K562 (cell line): ENCODE measurements at regions not wholly inside any gene's neighbourhood (a gene's known extent, or its start where the extent isn't known, plus 50 kb on each side); places are given as distances from the start of the nearest gene placed in this dataset.

Source experiments
- ATAC-seq: fragments of 200-7000 bp; cut with Tn5 transposase; 3 replicates; pipeline ENCODE4 v1.9.1; 2020; ENCODE audit warnings: moderate library complexity
- BruUV-seq: library from RNA; stranded (reverse); fragments of 400-500 nt; replicated peaks from 2 replicates; lab custom pipeline; 2021; lab: Mats Ljungman, UMichigan
- CTCF ChIA-PET: fragments of 300-600 bp; formaldehyde crosslinking; extraction: SDS; loops from one replicate; lab custom pipeline; 2021; ENCODE audit warnings: low intra/inter-chr PET ratio; lab: Yijun Ruan, JAX
- POLR2A ChIA-PET: fragments of 300-600, 350-650 bp; sonication (Branson Sonifier 250); formaldehyde crosslinking; extraction: SDS; loops from one replicate; lab custom pipeline; 2021; ENCODE audit warnings: antibody characterized with exemption, inconsistent platforms; lab: Yijun Ruan, JAX
- DNase-seq, 4 experiments: peaks; one replicate each; pipeline versions ENCODE4 v3.0.0 to v3.0.0-alpha.2; 2011 to 2018; ENCODE audit warnings: low spot score in 3 of 4, mixed read lengths in 3 of 4; ENCODE audit errors: extremely low read depth in 1 of 4
- FAIRE-seq: peaks from 2 replicates; lab custom pipeline; 2011; peaks lifted over from hg19 to GRCh38; lab: Jason Lieb, UNC
- H2AFZ ChIP-seq: 2 replicates; pipeline ENCODE4 v1.6.0; 2011; ENCODE audit warnings: low read depth, low read length, control low read depth, inconsistent platforms
- H3K27ac ChIP-seq: fragments of 200-600 bp; 3 replicates; pipeline ENCODE4 v1.8.0; 2011; ENCODE audit warnings: low read depth, mild to moderate bottlenecking, control low read depth, inconsistent platforms, low read length, moderate library complexity, mixed read lengths; ENCODE audit errors: extremely low read depth
- H3K27me3 ChIP-seq, 2 experiments: fragments of 300-600 bp in 1 of 2; 2 replicates in 1 of 2; 3 replicates in 1 of 2; pipeline versions ENCODE4 v1.6.0 to v1.8.0; 2011; ENCODE audit warnings: inconsistent platforms in 2 of 2, low read length in 2 of 2, mild to moderate bottlenecking in 1 of 2, mixed read lengths in 1 of 2, moderate library complexity in 1 of 2; ENCODE audit not compliant: control insufficient read depth in 2 of 2, insufficient read depth in 2 of 2
- H3K36me3 ChIP-seq: fragments of 300-600 bp; 3 replicates; pipeline ENCODE4 v1.8.0; 2011; ENCODE audit warnings: mild to moderate bottlenecking, low read length, inconsistent platforms; ENCODE audit not compliant: control insufficient read depth, insufficient read depth
- H3K4me1 ChIP-seq, 2 experiments: fragments of 200-600 bp in 1 of 2; replicated peaks in 1 of 2; 2 replicates in 1 of 2; 3 replicates in 1 of 2; pipeline versions ENCODE4 v1.5.1 to v1.8.0; 2011; ENCODE audit warnings: inconsistent platforms in 2 of 2, low read length in 2 of 2, mild to moderate bottlenecking in 1 of 2, mixed read lengths in 1 of 2, moderate library complexity in 1 of 2; ENCODE audit not compliant: control insufficient read depth in 2 of 2, insufficient read depth in 2 of 2
- H3K4me2 ChIP-seq: 2 replicates; pipeline ENCODE4 v1.6.1; 2011; ENCODE audit warnings: low read length, control low read depth, inconsistent platforms, mixed read lengths; ENCODE audit not compliant: insufficient read depth
- H3K4me3 ChIP-seq: fragments of 200-600 bp; sonication (generic), shearing (Covaris generic); 2 replicates; pipeline ENCODE4 v1.5.1; 2016; ENCODE audit warnings: control low read depth, inconsistent platforms
- H3K79me2 ChIP-seq: fragments of 200-600 bp; 3 replicates; pipeline ENCODE4 v1.8.0; 2011; ENCODE audit warnings: low read length, inconsistent platforms; ENCODE audit not compliant: control insufficient read depth, insufficient read depth
- H3K9ac ChIP-seq, 2 experiments: 2 replicates each; pipeline versions ENCODE4 v1.6.0 to v1.6.1; 2011; ENCODE audit warnings: low read depth in 2 of 2, low read length in 2 of 2, control low read depth in 1 of 2, inconsistent platforms in 1 of 2, mild to moderate bottlenecking in 1 of 2, mixed read lengths in 1 of 2; ENCODE audit not compliant: insufficient read depth in 1 of 2
- H3K9me1 ChIP-seq: one replicate; pipeline ENCODE4 v1.6.0; 2011; ENCODE audit warnings: inconsistent platforms, mild to moderate bottlenecking, low read length, moderate library complexity; ENCODE audit not compliant: control insufficient read depth, insufficient read depth
- H3K9me3 ChIP-seq: replicated peaks from 2 replicates; pipeline ENCODE4 v1.5.1; 2011; ENCODE audit warnings: low read depth, low read length, inconsistent platforms; ENCODE audit not compliant: control insufficient read depth, insufficient read depth
- H4K20me1 ChIP-seq: replicated peaks from 2 replicates; pipeline ENCODE4 v1.6.1; 2011; ENCODE audit warnings: low read length, inconsistent platforms, mixed read lengths; ENCODE audit not compliant: control insufficient read depth, insufficient read depth
- ATF4 ChIP-seq: fragments of 450-650 bp; formaldehyde crosslinking; IDR thresholded peaks from 2 replicates; pipeline ENCODE4 v1.4.0; 2022; ENCODE audit warnings: mild to moderate bottlenecking, moderate library complexity
- BRD9 ChIP-seq: fragments of 450-650 bp; IDR thresholded peaks from 2 replicates; pipeline ENCODE4 v1.6.1; 2018; ENCODE audit warnings: low read depth; ENCODE audit not compliant: partially characterized antibody
- CEBPB ChIP-seq: fragments of 450-650 bp; IDR thresholded peaks from 2 replicates; pipeline ENCODE4 v1.6.1; 2016; ENCODE audit warnings: missing genetic modification characterization, missing compliant biosample characterization
- EP400 ChIP-seq: fragments of 450-650 bp; IDR thresholded peaks from 2 replicates; pipeline ENCODE4 v1.6.1; 2017; ENCODE audit warnings: antibody characterized with exemption, mild to moderate bottlenecking, moderate library complexity
- HDAC8 ChIP-seq: fragments of 450-650 bp; IDR thresholded peaks from 2 replicates; pipeline ENCODE4 v1.6.1; 2016; ENCODE audit warnings: mild to moderate bottlenecking, missing genetic modification characterization, moderate library complexity, missing compliant biosample characterization
- IRF1 ChIP-seq: sonication (generic); formaldehyde crosslinking; IDR thresholded peaks from 2 replicates; pipeline ENCODE4 v1.8.0; 2022; ENCODE audit warnings: missing genetic modification reagents, mild to moderate bottlenecking, borderline replicate concordance
- IRF2 ChIP-seq: sonication (generic); formaldehyde crosslinking; IDR thresholded peaks from 2 replicates; pipeline ENCODE4 v1.8.1; 2022; ENCODE audit warnings: mild to moderate bottlenecking, missing genetic modification reagents
- MAFF ChIP-seq: IDR thresholded peaks from 2 replicates; pipeline ENCODE4 v1.6.1; 2012; ENCODE audit warnings: low read length, improper control_type of control experiment
- MTA1 ChIP-seq: fragments of 450-650 bp; IDR thresholded peaks from 2 replicates; pipeline ENCODE4 v1.6.1; 2017; ENCODE audit warnings: borderline replicate concordance
- NELFE ChIP-seq: IDR thresholded peaks from 2 replicates; pipeline ENCODE4 v1.6.1; 2011; ENCODE audit warnings: mild to moderate bottlenecking; ENCODE audit not compliant: insufficient read depth, insufficient read length
- NFIC ChIP-seq: fragments of 450-650 bp; IDR thresholded peaks from 2 replicates; pipeline ENCODE4 v1.6.1; 2017; ENCODE audit warnings: mild to moderate bottlenecking, inconsistent platforms
- OTX1 ChIP-seq: fragments of 450-650 bp; formaldehyde crosslinking; IDR thresholded peaks from 2 replicates; pipeline ENCODE4 v1.4.0; 2022; ENCODE audit warnings: mild to moderate bottlenecking
- PPARD ChIP-seq: fragments of 250-450 bp; sonication (Bioruptor Pico); IDR thresholded peaks from 2 replicates; pipeline ENCODE4 v1.8.0; 2022; ENCODE audit warnings: inconsistent platforms, mild to moderate bottlenecking, moderate library complexity
- RUNX1 ChIP-seq: sonication (generic); IDR thresholded peaks from 2 replicates; pipeline ENCODE4 v1.6.1; 2016; ENCODE audit warnings: antibody characterized with exemption, low read depth
- SMAD1 ChIP-seq: fragments of 150-350 bp; IDR thresholded peaks from 2 replicates; pipeline ENCODE4 v1.6.1; 2014; ENCODE audit warnings: low read length, low read depth; ENCODE audit not compliant: partially characterized antibody
- TSHZ1 ChIP-seq: fragments of 250-450 bp; sonication (Bioruptor Pico); IDR thresholded peaks from 2 replicates; pipeline ENCODE4 v1.4.0; 2020; ENCODE audit warnings: mild to moderate bottlenecking, moderate library complexity
- ZNF23 ChIP-seq: fragments of 250-450 bp; sonication (Bioruptor Pico); IDR thresholded peaks from 2 replicates; pipeline ENCODE4 v1.4.0; 2020; ENCODE audit warnings: mild to moderate bottlenecking
- ZNF280B ChIP-seq: fragments of 250-450 bp; sonication (Bioruptor Pico); IDR thresholded peaks from 2 replicates; pipeline ENCODE4 v1.5.1; 2021; ENCODE audit warnings: mild to moderate bottlenecking
- WGBS: fragments of 100-300 bp; shearing (Covaris generic); methylation state at CpG from one replicate; pipeline ENCODE4 v1.1.6; 2016; ENCODE audit warnings: low coverage, mixed read lengths; ENCODE audit not compliant: insufficient coverage; ENCODE audit errors: missing lambda C conversion rate; 5-methylcytosine and 5-hydroxymethylcytosine counted together
- in situ Hi-C: fragments of 300-500 bp; cut with MboI; formaldehyde crosslinking; loops from 4 replicates; pipeline ENCODE4 v1.15.0; 2018; ENCODE audit warnings: inconsistent platforms, mixed read lengths
- intact Hi-C: fragments of 100-400 bp; cut with micrococcal nuclease; formaldehyde crosslinking; loops from 2 replicates; pipeline ENCODE4 v1.14.2; 2022

GRCh38 chrX:131958724-131959123 lies 64.4 kb upstream of the STK26 start (continued):
- TF ChIP-seq MAFF (peak; percentile 68), BRD9 (no peak), OTX1 (no peak)

- Histone ChIP-seq H3K9me1 (no peaks in the 10 kb centered on the region), H3K4me3 (no peak overlapping the region), H3K9me3 (no peaks in the 10 kb centered on the region), H3K27me3 (no peaks in the 10 kb centered on the region), H3K27ac (no peak overlapping the region), H3K4me2 (no peak overlapping the region), H2AFZ (no peak overlapping the region), H4K20me1 (no peaks in the 10 kb centered on the region), H3K36me3 (no peaks in the 10 kb centered on the region), H3K79me2 (no peaks in the 10 kb centered on the region), H3K9ac (no peak overlapping the region), H3K4me1 (no peaks in the 10 kb centered on the region; a peak in 1 of 5 replicates)
- ATAC-seq (peak; percentile 37; the same call in 1 of the 3 replicates), DNase-seq (no peak), FAIRE-seq (no peak)
- WGBS: 3% methylated on average over 2 of the region's 2 CpGs
- intact Hi-C loops: no loop called here
- CTCF ChIA-PET: no interaction called here
- POLR2A ChIA-PET: no interaction called here
- BruUV-seq: no TSS peak
- in situ Hi-C loops: no loop called here
- TF ChIP-seq EP400 (peak; percentile 37; the same call in 1 of the 2 replicates), ATF4 (CRISPR knock-in tag) (peak; percentile 79), SMAD1 (no peak), CEBPB (tag) (peak; percentile 73), HDAC8 (tag) (no peak), NELFE (no peak), ZNF280B (CRISPR knock-in tag) (no peak), RUNX1 (no peak), MTA1 (no peak), NFIC (no peak), ZNF23 (CRISPR knock-in tag) (no peak), IRF1 (no peak), TSHZ1 (CRISPR knock-in tag) (no peak), PPARD (CRISPR knock-in tag) (no peak), IRF2 (CRISPR knock-in tag) (no peak)
Measured at GRCh38 chrX:131970347-131970746, 52.8 kb upstream of the STK26 start.
